ENCODE measurements at regions not wholly inside any gene's neighbourhood (a gene's known extent, or its start where the extent isn't known, plus 50 kb on each side); places are given as distances from the start of the nearest gene placed in this dataset.

GRCh38 chr3:161689584-161690298 lies 193.1 kb downstream of the OTOL1 start:
- no peaks in the 10 kb centered on the region; the same call in 1 of the 2 replicates for H3K27me3 ChIP-seq (ENCODE audit: low read length)
- H3K9me3 ChIP-seq (ENCODE audit: low read length): no peaks in the 10 kb centered on the region
- no peak overlapping the region for H3K9ac ChIP-seq (ENCODE audit: low read length)
- no peak for DNase-seq
- H3K36me3 ChIP-seq (ENCODE audit: low read depth, low read length): no peaks in the 10 kb centered on the region
- CTCF ChIA-PET: no interaction called here
- BruUV-seq (replicated peaks): no TSS peak
- no peak overlapping the region for H3K4me3 ChIP-seq (ENCODE audit: low read length)
- H2AFZ ChIP-seq (ENCODE audit: low read length): no peak overlapping the region
- H3K79me2 ChIP-seq (ENCODE audit: low read length): no peaks in the 10 kb centered on the region
- H3K4me2 ChIP-seq (ENCODE audit: low read length): no peak overlapping the region
- POLR2A ChIA-PET (ENCODE audit: unreplicated experiment): no interaction called here
- no peak overlapping the region for H3K27ac ChIP-seq (ENCODE audit: low read length)
- no peaks in the 10 kb centered on the region for H3F3A ChIP-seq (ENCODE audit: low read length, unreplicated experiment)
- intact Hi-C loops (cut with micrococcal nuclease): no loop called here
- ATAC-seq: no peak
- no peaks in the 10 kb centered on the region for H3K4me1 ChIP-seq (ENCODE audit: insufficient read depth, low read length)
- TF ChIP-seq EZH2 (IDR thresholded peaks at IDR 0.05; ENCODE audit: low read length, unreplicated experiment) (no peak), CTCF (conservative IDR thresholded peaks at IDR 0.05; ENCODE audit: low read depth, low read length) (no peak), EZH2phosphoT487 (IDR thresholded peaks at IDR 0.05; ENCODE audit: borderline replicate concordance, low read length) (no peak)
- no peaks in the 10 kb centered on the region for H4K20me1 ChIP-seq (ENCODE audit: low read length)
- H3K9me2 ChIP-seq (replicated peaks; ENCODE audit: low read length): no peaks in the 10 kb centered on the region

DNA sequence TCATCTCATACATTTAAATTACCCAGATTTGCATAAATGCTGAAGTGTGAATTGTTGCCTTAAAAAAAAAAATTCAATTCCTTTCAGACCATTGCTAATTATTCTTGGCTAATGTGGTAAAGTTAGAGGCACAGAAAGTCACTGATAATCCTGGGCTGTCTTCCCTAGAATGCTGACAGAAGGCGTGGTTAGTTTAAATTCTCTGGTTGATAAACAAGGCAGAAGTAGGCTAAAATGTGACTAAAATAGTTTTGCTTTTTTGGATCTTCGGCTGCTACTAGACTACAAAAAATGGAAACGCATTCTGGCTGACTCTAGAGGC lies 193.7 kb downstream of the OTOL1 start:
- no TSS peak for BruUV-seq (replicated peaks)
- CTCF ChIA-PET: no interaction called here
- no peak for ATAC-seq
- Histone ChIP-seq H4K20me1 (ENCODE audit: low read length) (no peaks in the 10 kb centered on the region), H2AFZ (ENCODE audit: low read length) (no peak overlapping the region), H3K79me2 (ENCODE audit: low read length) (no peaks in the 10 kb centered on the region), H3K9ac (ENCODE audit: low read length) (no peak overlapping the region), H3K9me3 (ENCODE audit: low read length) (no peaks in the 10 kb centered on the region), H3K4me1 (ENCODE audit: insufficient read depth, low read length) (no peaks in the 10 kb centered on the region), H3K4me3 (ENCODE audit: low read length) (no peak overlapping the region), H3K9me2 (replicated peaks; ENCODE audit: low read length) (no peaks in the 10 kb centered on the region), H3K36me3 (ENCODE audit: low read depth, low read length) (no peaks in the 10 kb centered on the region), H3K4me2 (ENCODE audit: low read length) (no peak overlapping the region), H3K27ac (ENCODE audit: low read length) (no peak overlapping the region), H3K27me3 (ENCODE audit: low read length) (no peaks in the 10 kb centered on the region; the same call in 1 of the 2 replicates), H3F3A (ENCODE audit: low read length, unreplicated experiment) (no peaks in the 10 kb centered on the region)
- intact Hi-C loops (cut with micrococcal nuclease): no loop called here
- TF ChIP-seq EZH2phosphoT487 (IDR thresholded peaks at IDR 0.05; ENCODE audit: borderline replicate concordance, low read length): no peak
- TF ChIP-seq EZH2 (IDR thresholded peaks at IDR 0.05; ENCODE audit: low read length, unreplicated experiment): no peak
- TF ChIP-seq CTCF (conservative IDR thresholded peaks at IDR 0.05; ENCODE audit: low read depth, low read length): no peak
- DNase-seq: no peak
- POLR2A ChIA-PET (ENCODE audit: unreplicated experiment): no interaction called here

DNA sequence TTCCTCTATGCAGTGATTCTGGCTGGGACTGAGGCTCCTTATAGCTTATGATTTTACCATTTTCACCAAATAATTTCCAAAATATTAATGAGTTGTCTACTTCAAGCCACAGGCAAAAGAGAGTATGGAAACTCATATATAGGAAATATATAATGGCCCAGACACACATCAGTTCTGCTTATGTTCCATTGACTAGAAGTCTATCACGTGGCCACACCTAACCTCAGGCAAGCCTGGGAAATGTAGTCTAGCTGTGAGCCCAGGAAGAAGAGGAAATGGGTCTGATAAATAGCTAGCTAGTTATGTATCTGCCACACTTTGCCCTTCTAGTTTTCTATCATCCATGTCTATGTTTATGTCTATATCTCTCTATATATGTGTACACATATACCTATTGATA lies 195.1 kb downstream of the OTOL1 start:
- BruUV-seq (replicated peaks): no TSS peak
- Histone ChIP-seq H3K27ac (ENCODE audit: low read length) (no peak overlapping the region), H2AFZ (ENCODE audit: low read length) (no peak overlapping the region), H3K9me3 (ENCODE audit: low read length) (no peaks in the 10 kb centered on the region), H3K27me3 (ENCODE audit: low read length) (no peaks in the 10 kb centered on the region; the same call in 1 of the 2 replicates), H3K9me2 (replicated peaks; ENCODE audit: low read length) (no peaks in the 10 kb centered on the region), H4K20me1 (ENCODE audit: low read length) (no peaks in the 10 kb centered on the region), H3K79me2 (ENCODE audit: low read length) (no peaks in the 10 kb centered on the region), H3K4me1 (ENCODE audit: insufficient read depth, low read length) (no peaks in the 10 kb centered on the region), H3K4me3 (ENCODE audit: low read length) (no peak overlapping the region), H3K36me3 (ENCODE audit: low read depth, low read length) (no peaks in the 10 kb centered on the region), H3F3A (ENCODE audit: low read length, unreplicated experiment) (no peaks in the 10 kb centered on the region), H3K9ac (ENCODE audit: low read length) (no peak overlapping the region), H3K4me2 (ENCODE audit: low read length) (no peak overlapping the region)
- POLR2A ChIA-PET (ENCODE audit: unreplicated experiment): no interaction called here
- no peak for DNase-seq
- CTCF ChIA-PET: no interaction called here
- TF ChIP-seq EZH2 (IDR thresholded peaks at IDR 0.05; ENCODE audit: low read length, unreplicated experiment) (no peak), CTCF (conservative IDR thresholded peaks at IDR 0.05; ENCODE audit: low read depth, low read length) (no peak), EZH2phosphoT487 (IDR thresholded peaks at IDR 0.05; ENCODE audit: borderline replicate concordance, low read length) (no peak)
- intact Hi-C loops (cut with micrococcal nuclease): no loop called here
- no peak for ATAC-seq
